HEK293 (cell line): ENCODE measurements at regions not wholly inside any gene's neighbourhood (a gene's known extent, or its start where the extent isn't known, plus 50 kb on each side); places are given as distances from the start of the nearest gene placed in this dataset.

ENCODE experiments used
- EGR2 ChIP-seq: fragments of 450-650 bp; formaldehyde crosslinking; IDR thresholded peaks from 2 replicates; pipeline ENCODE4 v1.5.1; 2016; ENCODE audit warnings: low read depth, missing biosample characterization, missing genetic modification characterization
- FEZF1 ChIP-seq: fragments of 450-650 bp; formaldehyde crosslinking; IDR thresholded peaks from 2 replicates; pipeline ENCODE4 v1.5.1; 2016; ENCODE audit warnings: missing biosample characterization, missing genetic modification characterization
- KLF1 ChIP-seq: fragments of 450-650 bp; formaldehyde crosslinking; IDR thresholded peaks from 2 replicates; pipeline ENCODE4 v1.5.1; 2016; ENCODE audit warnings: missing biosample characterization, missing genetic modification characterization
- KLF16 ChIP-seq: fragments of 450-650 bp; formaldehyde crosslinking; IDR thresholded peaks from 2 replicates; pipeline ENCODE4 v1.5.1; 2017; ENCODE audit warnings: missing biosample characterization, missing genetic modification characterization
- MYNN ChIP-seq: fragments of 450-650 bp; formaldehyde crosslinking; IDR thresholded peaks from 2 replicates; pipeline ENCODE4 v1.5.1; 2016; ENCODE audit warnings: missing biosample characterization, missing genetic modification characterization, borderline replicate concordance
- OSR2 ChIP-seq: fragments of 450-650 bp; formaldehyde crosslinking; IDR thresholded peaks from 2 replicates; pipeline ENCODE4 v1.5.1; 2016; ENCODE audit warnings: missing biosample characterization, missing genetic modification characterization
- PRDM6 ChIP-seq: fragments of 450-650 bp; formaldehyde crosslinking; IDR thresholded peaks from 2 replicates; pipeline ENCODE4 v1.5.1; 2017; ENCODE audit warnings: missing biosample characterization, missing genetic modification characterization
- REPIN1 ChIP-seq: fragments of 450-650 bp; formaldehyde crosslinking; IDR thresholded peaks from 2 replicates; pipeline ENCODE4 v1.5.1; 2017; ENCODE audit warnings: missing biosample characterization, missing genetic modification characterization, low read depth
- SP7 ChIP-seq: fragments of 450-650 bp; formaldehyde crosslinking; IDR thresholded peaks from 2 replicates; pipeline ENCODE4 v1.5.1; 2016; ENCODE audit warnings: missing biosample characterization, missing genetic modification characterization
- TRIM28 ChIP-seq: IDR thresholded peaks from 2 replicates; pipeline ENCODE4 v1.6.1; 2011; ENCODE audit warnings: low read length, control low read depth, borderline replicate concordance
- ZFP69B ChIP-seq: fragments of 450-650 bp; formaldehyde crosslinking; IDR thresholded peaks from 2 replicates; pipeline ENCODE4 v1.5.1; 2016; ENCODE audit warnings: missing biosample characterization, missing genetic modification characterization
- ZNF121 ChIP-seq: fragments of 450-650 bp; formaldehyde crosslinking; IDR thresholded peaks from 2 replicates; pipeline ENCODE4 v1.5.1; 2016; ENCODE audit warnings: missing biosample characterization, missing genetic modification characterization
- ZNF133 ChIP-seq: fragments of 450-650 bp; formaldehyde crosslinking; IDR thresholded peaks from 2 replicates; pipeline ENCODE4 v1.5.1; 2016; ENCODE audit warnings: missing biosample characterization, missing genetic modification characterization
- ZNF18 ChIP-seq: fragments of 450-650 bp; formaldehyde crosslinking; IDR thresholded peaks from 2 replicates; pipeline ENCODE4 v1.5.1; 2016; ENCODE audit warnings: missing biosample characterization, missing genetic modification characterization
- ZNF2 ChIP-seq: fragments of 450-650 bp; formaldehyde crosslinking; IDR thresholded peaks from 2 replicates; pipeline ENCODE4 v1.5.1; 2016; ENCODE audit warnings: missing biosample characterization, missing genetic modification characterization
- ZNF24 ChIP-seq: fragments of 450-650 bp; formaldehyde crosslinking; IDR thresholded peaks from 2 replicates; pipeline ENCODE4 v1.5.1; 2016; ENCODE audit warnings: missing biosample characterization, missing genetic modification characterization
- ZNF248 ChIP-seq: fragments of 450-650 bp; formaldehyde crosslinking; IDR thresholded peaks from 2 replicates; pipeline ENCODE4 v1.5.1; 2017; ENCODE audit warnings: missing biosample characterization, missing genetic modification characterization
- ZNF391 ChIP-seq: fragments of 450-650 bp; formaldehyde crosslinking; IDR thresholded peaks from 2 replicates; pipeline ENCODE4 v1.5.1; 2016; ENCODE audit warnings: low read depth, missing biosample characterization, missing genetic modification characterization, borderline replicate concordance
- ZNF433 ChIP-seq: fragments of 450-650 bp; formaldehyde crosslinking; IDR thresholded peaks from 2 replicates; pipeline ENCODE4 v1.5.1; 2016; ENCODE audit warnings: missing biosample characterization, missing genetic modification characterization, low read depth
- ZNF514 ChIP-seq: fragments of 450-650 bp; formaldehyde crosslinking; IDR thresholded peaks from 2 replicates; pipeline ENCODE4 v1.5.1; 2016; ENCODE audit warnings: missing biosample characterization, missing genetic modification characterization
- ZNF600 ChIP-seq: fragments of 450-650 bp; formaldehyde crosslinking; IDR thresholded peaks from 2 replicates; pipeline ENCODE4 v1.5.1; 2016; ENCODE audit warnings: missing biosample characterization, missing genetic modification characterization
- ZNF707 ChIP-seq: fragments of 450-650 bp; formaldehyde crosslinking; IDR thresholded peaks from 2 replicates; pipeline ENCODE4 v1.5.1; 2016; ENCODE audit warnings: missing biosample characterization, missing genetic modification characterization
- ZNF785 ChIP-seq: fragments of 450-650 bp; formaldehyde crosslinking; IDR thresholded peaks from 2 replicates; pipeline ENCODE4 v1.5.1; 2016; ENCODE audit warnings: missing biosample characterization, missing genetic modification characterization
- TF ChIP-seq, protein P1 (sequence below): fragments of 450-650 bp; formaldehyde crosslinking; IDR thresholded peaks from 2 replicates; pipeline ENCODE4; 2016; ENCODE audit warnings: missing biosample characterization, missing genetic modification characterization
- TF ChIP-seq, protein P2 (sequence below): fragments of 450-650 bp; formaldehyde crosslinking; IDR thresholded peaks from 2 replicates; pipeline ENCODE4 v1.5.1; 2017; ENCODE audit warnings: missing biosample characterization, missing genetic modification characterization
- TF ChIP-seq, protein P3 (sequence below): fragments of 450-650 bp; formaldehyde crosslinking; optimal IDR thresholded peaks from 2 replicates; pipeline ENCODE3; 2016; ENCODE audit warnings: missing biosample characterization, mild to moderate bottlenecking, missing genetic modification characterization
- TF ChIP-seq, protein P4 (sequence below): sonication (generic); formaldehyde crosslinking; IDR thresholded peaks from 2 replicates; pipeline ENCODE4 v1.8.1; 2022; ENCODE audit warnings: mild to moderate bottlenecking, moderate library complexity, missing genetic modification reagents
- TF ChIP-seq, protein P5 (sequence below): fragments of 450-650 bp; formaldehyde crosslinking; IDR thresholded peaks from 2 replicates; pipeline ENCODE4 v1.5.1; 2016; ENCODE audit warnings: missing biosample characterization, missing genetic modification characterization

GRCh38 chr20:51876313-51876940, 74.1 kb upstream of the SALL4 start (continued):
- TF ChIP-seq TRIM28 (no peak), ZNF18 (no peak), ZNF707 (tag by site-specific recombination) (no peak), EGR2 (tag by site-specific recombination) (no peak), ZNF391 (tag by site-specific recombination) (no peak), ZNF2 (no peak), ZNF514 (tag by site-specific recombination) (no peak), MYNN (tag by site-specific recombination) (no peak), ZNF433 (tag by site-specific recombination) (no peak), ZNF600 (no peak), ZNF24 (tag by site-specific recombination) (no peak), ZNF133 (tag by site-specific recombination) (no peak), KLF16 (tag by site-specific recombination) (peak; percentile 45; the same call in 1 of the 2 replicates), OSR2 (peak; percentile 61; the same call in 1 of the 2 replicates), ZNF248 (tag by site-specific recombination) (no peak), REPIN1 (tag by site-specific recombination) (no peak), FEZF1 (tag by site-specific recombination) (0 out of 2 replicates have a peak, but pooled peaks have one; percentile 23), SP7 (tag by site-specific recombination) (peak; percentile 80), PRDM6 (tag by site-specific recombination) (peak; percentile 83), ZNF785 (no peak), ZFP69B (tag by site-specific recombination) (no peak), ZNF121 (tag by site-specific recombination) (no peak), KLF1 (no peak)
- TF ChIP-seq, protein P1, sequence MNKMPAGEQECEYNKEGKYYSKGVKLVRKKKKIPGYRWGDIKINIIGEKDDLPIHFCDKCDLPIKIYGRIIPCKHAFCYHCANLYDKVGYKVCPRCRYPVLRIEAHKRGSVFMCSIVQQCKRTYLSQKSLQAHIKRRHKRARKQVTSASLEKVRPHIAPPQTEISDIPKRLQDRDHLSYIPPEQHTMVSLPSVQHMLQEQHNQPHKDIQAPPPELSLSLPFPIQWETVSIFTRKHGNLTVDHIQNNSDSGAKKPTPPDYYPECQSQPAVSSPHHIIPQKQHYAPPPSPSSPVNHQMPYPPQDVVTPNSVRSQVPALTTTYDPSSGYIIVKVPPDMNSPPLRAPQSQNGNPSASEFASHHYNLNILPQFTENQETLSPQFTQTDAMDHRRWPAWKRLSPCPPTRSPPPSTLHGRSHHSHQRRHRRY (tag by site-specific recombination) = no peak
- TF ChIP-seq, protein P2, sequence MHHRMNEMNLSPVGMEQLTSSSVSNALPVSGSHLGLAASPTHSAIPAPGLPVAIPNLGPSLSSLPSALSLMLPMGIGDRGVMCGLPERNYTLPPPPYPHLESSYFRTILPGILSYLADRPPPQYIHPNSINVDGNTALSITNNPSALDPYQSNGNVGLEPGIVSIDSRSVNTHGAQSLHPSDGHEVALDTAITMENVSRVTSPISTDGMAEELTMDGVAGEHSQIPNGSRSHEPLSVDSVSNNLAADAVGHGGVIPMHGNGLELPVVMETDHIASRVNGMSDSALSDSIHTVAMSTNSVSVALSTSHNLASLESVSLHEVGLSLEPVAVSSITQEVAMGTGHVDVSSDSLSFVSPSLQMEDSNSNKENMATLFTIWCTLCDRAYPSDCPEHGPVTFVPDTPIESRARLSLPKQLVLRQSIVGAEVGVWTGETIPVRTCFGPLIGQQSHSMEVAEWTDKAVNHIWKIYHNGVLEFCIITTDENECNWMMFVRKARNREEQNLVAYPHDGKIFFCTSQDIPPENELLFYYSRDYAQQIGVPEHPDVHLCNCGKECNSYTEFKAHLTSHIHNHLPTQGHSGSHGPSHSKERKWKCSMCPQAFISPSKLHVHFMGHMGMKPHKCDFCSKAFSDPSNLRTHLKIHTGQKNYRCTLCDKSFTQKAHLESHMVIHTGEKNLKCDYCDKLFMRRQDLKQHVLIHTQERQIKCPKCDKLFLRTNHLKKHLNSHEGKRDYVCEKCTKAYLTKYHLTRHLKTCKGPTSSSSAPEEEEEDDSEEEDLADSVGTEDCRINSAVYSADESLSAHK (tag by site-specific recombination) = peak; percentile 41; the same call in 1 of the 2 replicates
- TF ChIP-seq, protein P3, sequence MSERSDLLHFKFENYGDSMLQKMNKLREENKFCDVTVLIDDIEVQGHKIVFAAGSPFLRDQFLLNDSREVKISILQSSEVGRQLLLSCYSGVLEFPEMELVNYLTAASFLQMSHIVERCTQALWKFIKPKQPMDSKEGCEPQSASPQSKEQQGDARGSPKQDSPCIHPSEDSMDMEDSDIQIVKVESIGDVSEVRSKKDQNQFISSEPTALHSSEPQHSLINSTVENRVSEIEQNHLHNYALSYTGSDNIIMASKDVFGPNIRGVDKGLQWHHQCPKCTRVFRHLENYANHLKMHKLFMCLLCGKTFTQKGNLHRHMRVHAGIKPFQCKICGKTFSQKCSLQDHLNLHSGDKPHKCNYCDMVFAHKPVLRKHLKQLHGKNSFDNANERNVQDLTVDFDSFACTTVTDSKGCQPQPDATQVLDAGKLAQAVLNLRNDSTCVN (tag by site-specific recombination) = no peak
- TF ChIP-seq, protein P4, sequence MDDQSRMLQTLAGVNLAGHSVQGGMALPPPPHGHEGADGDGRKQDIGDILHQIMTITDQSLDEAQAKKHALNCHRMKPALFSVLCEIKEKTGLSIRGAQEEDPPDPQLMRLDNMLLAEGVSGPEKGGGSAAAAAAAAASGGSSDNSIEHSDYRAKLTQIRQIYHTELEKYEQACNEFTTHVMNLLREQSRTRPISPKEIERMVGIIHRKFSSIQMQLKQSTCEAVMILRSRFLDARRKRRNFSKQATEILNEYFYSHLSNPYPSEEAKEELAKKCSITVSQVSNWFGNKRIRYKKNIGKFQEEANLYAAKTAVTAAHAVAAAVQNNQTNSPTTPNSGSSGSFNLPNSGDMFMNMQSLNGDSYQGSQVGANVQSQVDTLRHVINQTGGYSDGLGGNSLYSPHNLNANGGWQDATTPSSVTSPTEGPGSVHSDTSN (CRISPR knock-in tag) = no peak
- TF ChIP-seq, protein P5, sequence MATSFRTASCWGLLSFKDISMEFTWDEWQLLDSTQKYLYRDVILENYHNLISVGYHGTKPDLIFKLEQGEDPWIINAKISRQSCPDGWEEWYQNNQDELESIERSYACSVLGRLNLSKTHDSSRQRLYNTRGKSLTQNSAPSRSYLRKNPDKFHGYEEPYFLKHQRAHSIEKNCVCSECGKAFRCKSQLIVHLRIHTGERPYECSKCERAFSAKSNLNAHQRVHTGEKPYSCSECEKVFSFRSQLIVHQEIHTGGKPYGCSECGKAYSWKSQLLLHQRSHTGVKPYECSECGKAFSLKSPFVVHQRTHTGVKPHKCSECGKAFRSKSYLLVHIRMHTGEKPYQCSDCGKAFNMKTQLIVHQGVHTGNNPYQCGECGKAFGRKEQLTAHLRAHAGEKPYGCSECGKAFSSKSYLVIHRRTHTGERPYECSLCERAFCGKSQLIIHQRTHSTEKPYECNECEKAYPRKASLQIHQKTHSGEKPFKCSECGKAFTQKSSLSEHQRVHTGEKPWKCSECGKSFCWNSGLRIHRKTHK (tag by site-specific recombination) = no peak
